ENCODE measurements at regions not wholly inside any gene's neighbourhood (a gene's known extent, or its start where the extent isn't known, plus 50 kb on each side); places are given as distances from the start of the nearest gene placed in this dataset.

- Histone ChIP-seq H3F3A (ENCODE audit: insufficient read depth) (no peaks in the 10 kb centered on the region), H3K79me2 (ENCODE audit: insufficient read depth) (no peaks in the 10 kb centered on the region), H3K9me2 (ENCODE audit: insufficient read depth) (no peaks in the 10 kb centered on the region), H3K27ac (no peak overlapping the region), H3K4me1 (ENCODE audit: insufficient read depth) (no peaks in the 10 kb centered on the region), H2AFZ (no peak overlapping the region), H3K9me3 (ENCODE audit: low read depth) (no peaks in the 10 kb centered on the region), H3K4me2 (ENCODE audit: unreplicated experiment) (no peak overlapping the region), H4K20me1 (ENCODE audit: insufficient read depth) (no peaks in the 10 kb centered on the region), H3K9ac (no peak overlapping the region), H3K36me3 (ENCODE audit: low read depth) (no peaks in the 10 kb centered on the region), H3K4me3 (no peak overlapping the region), H3K27me3 (replicated peaks; ENCODE audit: insufficient read depth) (no peaks in the 10 kb centered on the region)
- in situ Hi-C loops (cut with MboI) = no loop called here
- 4 to 8% methylated on average over 1 of the region's 1 CpG for WGBS, 2 experiments (ENCODE audit: low coverage in 1 of 2, low lambda C conversion rate in 2 of 2, missing lambda C conversion rate in 2 of 2)
- DNase-seq = no peak
- no peak for TF ChIP-seq EZH2 (IDR thresholded peaks at IDR 0.05; ENCODE audit: insufficient read depth, poor library complexity, severe bottlenecking)
- TF ChIP-seq EZH2phosphoT487 (IDR thresholded peaks at IDR 0.05; ENCODE audit: insufficient read depth, low read depth) = no peak
Measured at GRCh38 chr1:79694241-79694640, 687.7 kb upstream of the ADGRL4 start.

- Histone ChIP-seq H3K4me3 (no peak overlapping the region), H2AFZ (no peak overlapping the region), H3K9ac (no peak overlapping the region), H3F3A (ENCODE audit: insufficient read depth) (no peaks in the 10 kb centered on the region), H3K4me1 (ENCODE audit: insufficient read depth) (no peaks in the 10 kb centered on the region), H3K4me2 (ENCODE audit: unreplicated experiment) (no peak overlapping the region), H3K27me3 (replicated peaks; ENCODE audit: insufficient read depth) (no peaks in the 10 kb centered on the region), H3K9me3 (ENCODE audit: low read depth) (no peaks in the 10 kb centered on the region), H3K36me3 (ENCODE audit: low read depth) (no peaks in the 10 kb centered on the region), H3K9me2 (ENCODE audit: insufficient read depth) (no peaks in the 10 kb centered on the region), H3K27ac (no peak overlapping the region), H3K79me2 (ENCODE audit: insufficient read depth) (no peaks in the 10 kb centered on the region), H4K20me1 (ENCODE audit: insufficient read depth) (no peaks in the 10 kb centered on the region)
- in situ Hi-C loops (cut with MboI) = no loop called here
- 20 to 21% methylated on average over 2 of the region's 2 CpGs for WGBS, 2 experiments (ENCODE audit: low coverage in 1 of 2, low lambda C conversion rate in 2 of 2, missing lambda C conversion rate in 2 of 2)
- no peak for DNase-seq
- TF ChIP-seq EZH2 (IDR thresholded peaks at IDR 0.05; ENCODE audit: insufficient read depth, poor library complexity, severe bottlenecking) (no peak), EZH2phosphoT487 (IDR thresholded peaks at IDR 0.05; ENCODE audit: insufficient read depth, low read depth) (no peak)
Measured at GRCh38 chr1:79693441-79694114, 687.0 kb upstream of the ADGRL4 start.

- no peak overlapping the region for H3K4me3 ChIP-seq
- no peaks in the 10 kb centered on the region for H3K27me3 ChIP-seq (replicated peaks; ENCODE audit: insufficient read depth)
- no peak overlapping the region for H3K9ac ChIP-seq
- H3K36me3 ChIP-seq (ENCODE audit: low read depth) = no peaks in the 10 kb centered on the region
- no peak overlapping the region for H3K27ac ChIP-seq
- in situ Hi-C loops (cut with MboI) = no loop called here
- no peak overlapping the region for H2AFZ ChIP-seq
- H4K20me1 ChIP-seq (ENCODE audit: insufficient read depth) = no peaks in the 10 kb centered on the region
- no peak for TF ChIP-seq EZH2 (IDR thresholded peaks at IDR 0.05; ENCODE audit: insufficient read depth, poor library complexity, severe bottlenecking)
- no peak for TF ChIP-seq EZH2phosphoT487 (IDR thresholded peaks at IDR 0.05; ENCODE audit: insufficient read depth, low read depth)
- H3K4me2 ChIP-seq (ENCODE audit: unreplicated experiment) = no peak overlapping the region
- no peaks in the 10 kb centered on the region for H3K4me1 ChIP-seq (ENCODE audit: insufficient read depth)
- DNase-seq = no peak
- H3K9me2 ChIP-seq (ENCODE audit: insufficient read depth) = no peaks in the 10 kb centered on the region
- no peaks in the 10 kb centered on the region for H3K9me3 ChIP-seq (ENCODE audit: low read depth)
- H3K79me2 ChIP-seq (ENCODE audit: insufficient read depth) = no peaks in the 10 kb centered on the region
- no peaks in the 10 kb centered on the region for H3F3A ChIP-seq (ENCODE audit: insufficient read depth)
Measured at GRCh38 chr1:79692519-79692918, 686.0 kb upstream of the ADGRL4 start.

GRCh38 chr1:79688932-79689331 is 682.4 kb upstream of the ADGRL4 start:
- Histone ChIP-seq H3K9ac (no peak overlapping the region), H3K27me3 (replicated peaks; ENCODE audit: insufficient read depth) (no peaks in the 10 kb centered on the region), H3K9me2 (ENCODE audit: insufficient read depth) (no peaks in the 10 kb centered on the region), H4K20me1 (ENCODE audit: insufficient read depth) (no peaks in the 10 kb centered on the region), H3K27ac (no peak overlapping the region), H3K4me3 (no peak overlapping the region), H3K36me3 (ENCODE audit: low read depth) (no peaks in the 10 kb centered on the region), H3K4me1 (ENCODE audit: insufficient read depth) (no peaks in the 10 kb centered on the region), H3F3A (ENCODE audit: insufficient read depth) (no peaks in the 10 kb centered on the region), H2AFZ (no peak overlapping the region), H3K9me3 (ENCODE audit: low read depth) (no peaks in the 10 kb centered on the region), H3K79me2 (ENCODE audit: insufficient read depth) (no peaks in the 10 kb centered on the region), H3K4me2 (ENCODE audit: unreplicated experiment) (no peak overlapping the region)
- whole genome bisulfite sequencing, 2 experiments (ENCODE audit: low coverage in 1 of 2, low lambda C conversion rate in 2 of 2, missing lambda C conversion rate in 2 of 2) = 25 to 30% methylated on average over 2 of the region's 2 CpGs
- in situ Hi-C loops (cut with MboI) = no loop called here
- no peak for TF ChIP-seq EZH2phosphoT487 (IDR thresholded peaks at IDR 0.05; ENCODE audit: insufficient read depth, low read depth)
- TF ChIP-seq EZH2 (IDR thresholded peaks at IDR 0.05; ENCODE audit: insufficient read depth, poor library complexity, severe bottlenecking) = no peak
- DNase-seq = no peak

GRCh38 chr1:79683420-79683819 is 676.9 kb upstream of the ADGRL4 start:
- H3K4me2 ChIP-seq (ENCODE audit: unreplicated experiment) = no peak overlapping the region
- H4K20me1 ChIP-seq (ENCODE audit: insufficient read depth) = no peaks in the 10 kb centered on the region
- H3K9me2 ChIP-seq (ENCODE audit: insufficient read depth) = no peaks in the 10 kb centered on the region
- H3K27me3 ChIP-seq (replicated peaks; ENCODE audit: insufficient read depth) = no peaks in the 10 kb centered on the region
- H3K27ac ChIP-seq = no peak overlapping the region
- no peaks in the 10 kb centered on the region for H3K9me3 ChIP-seq (ENCODE audit: low read depth)
- TF ChIP-seq EZH2phosphoT487 (IDR thresholded peaks at IDR 0.05; ENCODE audit: insufficient read depth, low read depth) (no peak), EZH2 (IDR thresholded peaks at IDR 0.05; ENCODE audit: insufficient read depth, poor library complexity, severe bottlenecking) (no peak)
- H3K4me1 ChIP-seq (ENCODE audit: insufficient read depth) = no peaks in the 10 kb centered on the region
- no peak overlapping the region for H2AFZ ChIP-seq
- H3K9ac ChIP-seq = no peak overlapping the region
- in situ Hi-C loops (cut with MboI) = no loop called here
- H3K79me2 ChIP-seq (ENCODE audit: insufficient read depth) = no peaks in the 10 kb centered on the region
- no peaks in the 10 kb centered on the region for H3K36me3 ChIP-seq (ENCODE audit: low read depth)
- no peak overlapping the region for H3K4me3 ChIP-seq
- DNase-seq = no peak
- no peaks in the 10 kb centered on the region for H3F3A ChIP-seq (ENCODE audit: insufficient read depth)

Measured in GM23248 (cell line).